WTC11 (cell line): ENCODE measurements at regions not wholly inside any gene's neighbourhood (a gene's known extent, or its start where the extent isn't known, plus 50 kb on each side); places are given as distances from the start of the nearest gene placed in this dataset.

Experiments
- CREB1 ChIP-seq: sonication (generic); formaldehyde crosslinking; IDR thresholded peaks from 2 replicates; pipeline ENCODE4 v1.8.0; 2023; ENCODE audit warnings: mild to moderate bottlenecking, missing genetic modification reagents
- GRHL2 ChIP-seq: fragments of 250-450 bp; sonication (Bioruptor Pico); IDR thresholded peaks from 2 replicates; pipeline ENCODE4 v1.8.0; 2022; ENCODE audit warnings: mild to moderate bottlenecking, moderate library complexity; ENCODE audit not compliant: insufficient replicate concordance, severe bottlenecking
- TEAD1 ChIP-seq: sonication (generic); formaldehyde crosslinking; IDR thresholded peaks from 2 replicates; pipeline ENCODE4 v1.8.0; 2022; ENCODE audit warnings: mild to moderate bottlenecking, missing genetic modification reagents
- TP53 ChIP-seq: sonication (generic); formaldehyde crosslinking; IDR thresholded peaks from 2 replicates; pipeline ENCODE4 v1.8.1; 2023; ENCODE audit warnings: mild to moderate bottlenecking, missing genetic modification reagents
- ZNF416 ChIP-seq: fragments of 250-450 bp; sonication (Bioruptor Pico); IDR thresholded peaks from 2 replicates; pipeline ENCODE4 v1.9.0; 2021; ENCODE audit warnings: mild to moderate bottlenecking, inconsistent platforms
- TF ChIP-seq, protein P1 (sequence below): fragments of 200-600 bp; IDR thresholded peaks from 2 replicates; pipeline ENCODE4 v1.8.0; 2022; ENCODE audit warnings: antibody characterized with exemption
- TF ChIP-seq, protein P2 (sequence below): sonication (generic); formaldehyde crosslinking; IDR thresholded peaks from 2 replicates; pipeline ENCODE4 v1.8.0; 2022; ENCODE audit warnings: missing genetic modification reagents
- TF ChIP-seq, protein P3 (sequence below): sonication (generic); formaldehyde crosslinking; IDR thresholded peaks from 2 replicates; pipeline ENCODE4 v1.8.0; 2022; ENCODE audit warnings: mild to moderate bottlenecking, missing genetic modification reagents

DNA sequence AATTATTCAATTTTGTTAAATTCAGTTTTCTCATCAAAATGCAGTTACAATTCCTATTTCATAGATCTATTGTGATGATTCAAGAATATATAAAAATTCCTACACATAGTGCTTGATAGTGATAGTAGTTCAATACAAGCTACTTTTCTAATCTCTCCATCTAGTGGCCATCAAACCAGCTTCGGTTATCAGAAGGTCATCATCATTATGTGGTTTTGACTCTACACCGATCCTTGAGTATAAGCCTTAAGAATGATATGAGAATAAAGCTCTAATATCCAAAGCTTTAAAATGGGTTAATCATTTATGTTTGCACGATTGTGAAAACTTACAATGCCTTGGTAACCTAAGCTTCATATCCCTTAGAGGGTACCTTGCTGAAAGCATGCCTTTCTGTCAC, 167.5 kb upstream of the PREP start:
- TF ChIP-seq, protein P1, sequence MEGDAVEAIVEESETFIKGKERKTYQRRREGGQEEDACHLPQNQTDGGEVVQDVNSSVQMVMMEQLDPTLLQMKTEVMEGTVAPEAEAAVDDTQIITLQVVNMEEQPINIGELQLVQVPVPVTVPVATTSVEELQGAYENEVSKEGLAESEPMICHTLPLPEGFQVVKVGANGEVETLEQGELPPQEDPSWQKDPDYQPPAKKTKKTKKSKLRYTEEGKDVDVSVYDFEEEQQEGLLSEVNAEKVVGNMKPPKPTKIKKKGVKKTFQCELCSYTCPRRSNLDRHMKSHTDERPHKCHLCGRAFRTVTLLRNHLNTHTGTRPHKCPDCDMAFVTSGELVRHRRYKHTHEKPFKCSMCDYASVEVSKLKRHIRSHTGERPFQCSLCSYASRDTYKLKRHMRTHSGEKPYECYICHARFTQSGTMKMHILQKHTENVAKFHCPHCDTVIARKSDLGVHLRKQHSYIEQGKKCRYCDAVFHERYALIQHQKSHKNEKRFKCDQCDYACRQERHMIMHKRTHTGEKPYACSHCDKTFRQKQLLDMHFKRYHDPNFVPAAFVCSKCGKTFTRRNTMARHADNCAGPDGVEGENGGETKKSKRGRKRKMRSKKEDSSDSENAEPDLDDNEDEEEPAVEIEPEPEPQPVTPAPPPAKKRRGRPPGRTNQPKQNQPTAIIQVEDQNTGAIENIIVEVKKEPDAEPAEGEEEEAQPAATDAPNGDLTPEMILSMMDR: no peak
- TF ChIP-seq ZNF416 (CRISPR knock-in tag) (no peak), TEAD1 (CRISPR knock-in tag) (no peak), CREB1 (CRISPR knock-in tag) (no peak), GRHL2 (CRISPR knock-in tag) (no peak), TP53 (CRISPR knock-in tag) (no peak)
- TF ChIP-seq, protein P2, sequence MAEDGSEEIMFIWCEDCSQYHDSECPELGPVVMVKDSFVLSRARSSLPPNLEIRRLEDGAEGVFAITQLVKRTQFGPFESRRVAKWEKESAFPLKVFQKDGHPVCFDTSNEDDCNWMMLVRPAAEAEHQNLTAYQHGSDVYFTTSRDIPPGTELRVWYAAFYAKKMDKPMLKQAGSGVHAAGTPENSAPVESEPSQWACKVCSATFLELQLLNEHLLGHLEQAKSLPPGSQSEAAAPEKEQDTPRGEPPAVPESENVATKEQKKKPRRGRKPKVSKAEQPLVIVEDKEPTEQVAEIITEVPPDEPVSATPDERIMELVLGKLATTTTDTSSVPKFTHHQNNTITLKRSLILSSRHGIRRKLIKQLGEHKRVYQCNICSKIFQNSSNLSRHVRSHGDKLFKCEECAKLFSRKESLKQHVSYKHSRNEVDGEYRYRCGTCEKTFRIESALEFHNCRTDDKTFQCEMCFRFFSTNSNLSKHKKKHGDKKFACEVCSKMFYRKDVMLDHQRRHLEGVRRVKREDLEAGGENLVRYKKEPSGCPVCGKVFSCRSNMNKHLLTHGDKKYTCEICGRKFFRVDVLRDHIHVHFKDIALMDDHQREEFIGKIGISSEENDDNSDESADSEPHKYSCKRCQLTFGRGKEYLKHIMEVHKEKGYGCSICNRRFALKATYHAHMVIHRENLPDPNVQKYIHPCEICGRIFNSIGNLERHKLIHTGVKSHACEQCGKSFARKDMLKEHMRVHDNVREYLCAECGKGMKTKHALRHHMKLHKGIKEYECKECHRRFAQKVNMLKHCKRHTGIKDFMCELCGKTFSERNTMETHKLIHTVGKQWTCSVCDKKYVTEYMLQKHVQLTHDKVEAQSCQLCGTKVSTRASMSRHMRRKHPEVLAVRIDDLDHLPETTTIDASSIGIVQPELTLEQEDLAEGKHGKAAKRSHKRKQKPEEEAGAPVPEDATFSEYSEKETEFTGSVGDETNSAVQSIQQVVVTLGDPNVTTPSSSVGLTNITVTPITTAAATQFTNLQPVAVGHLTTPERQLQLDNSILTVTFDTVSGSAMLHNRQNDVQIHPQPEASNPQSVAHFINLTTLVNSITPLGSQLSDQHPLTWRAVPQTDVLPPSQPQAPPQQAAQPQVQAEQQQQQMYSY: no peak
- TF ChIP-seq, protein P3, sequence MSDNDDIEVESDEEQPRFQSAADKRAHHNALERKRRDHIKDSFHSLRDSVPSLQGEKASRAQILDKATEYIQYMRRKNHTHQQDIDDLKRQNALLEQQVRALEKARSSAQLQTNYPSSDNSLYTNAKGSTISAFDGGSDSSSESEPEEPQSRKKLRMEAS (CRISPR knock-in tag): no peak
